ENCODE measurements at regions not wholly inside any gene's neighbourhood (a gene's known extent, or its start where the extent isn't known, plus 50 kb on each side); places are given as distances from the start of the nearest gene placed in this dataset.

DNA sequence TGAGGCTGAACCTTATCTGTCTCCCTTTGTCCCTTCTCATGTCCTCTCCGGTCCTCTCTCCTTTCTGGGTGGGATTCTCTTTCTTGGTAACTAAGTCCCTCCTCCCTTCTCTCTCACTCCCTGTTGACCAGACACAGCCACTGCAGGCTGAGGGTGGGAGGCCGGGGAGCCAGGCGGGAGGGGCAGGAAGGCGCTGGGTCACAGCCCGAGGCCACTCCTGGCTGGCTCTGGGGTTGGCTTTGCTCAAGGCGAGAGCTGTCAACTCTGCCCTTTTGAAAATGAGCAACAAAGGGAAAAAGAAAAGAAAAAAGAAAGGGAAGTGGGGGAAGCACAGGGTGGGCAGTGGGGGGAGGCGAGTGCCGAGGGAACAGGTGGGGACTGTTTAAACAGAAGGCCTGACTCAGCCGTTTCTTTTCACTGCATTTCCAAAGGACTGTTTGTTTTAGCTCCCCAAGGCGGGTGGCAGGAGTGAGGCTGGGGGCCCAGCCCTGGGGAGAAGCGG lies 70.5 kb upstream of the IGFBP5 start:
- DNase-seq (ENCODE audit: low spot score) (peak; percentile 34), FAIRE-seq (no peak), ATAC-seq (peak; percentile 85)
- H3K9ac ChIP-seq (ENCODE audit: insufficient read depth, low read depth, low read length) = no peak overlapping the region
- in situ Hi-C loops (cut with HindIII; ENCODE audit: extremely low pct_ligation_motif_present, low pct_unique_long_range_greater_than_20kb) (no loop called here), intact Hi-C loops (cut with micrococcal nuclease; ENCODE audit: unreplicated experiment) (no loop called here)
- ChIA-PET POLR2A (no interaction called here), CTCF (ENCODE audit: low intra/inter-chr PET ratio, low total read pairs) (no interaction called here)
- no peak overlapping the region for H3K4me2 ChIP-seq (ENCODE audit: low read depth, low read length)
- no peaks in the 10 kb centered on the region for H3K36me3 ChIP-seq (replicated peaks in 1 of 2; ENCODE audit: control insufficient read depth in 1 of 2, insufficient read depth in 2 of 2, low read length in 2 of 2)
- H3K27ac ChIP-seq (ENCODE audit: extremely low read length, insufficient read depth, low read length) = no peak overlapping the region
- no peaks in the 10 kb centered on the region for H4K20me1 ChIP-seq (ENCODE audit: insufficient read depth, low read length)
- H3K9me3 ChIP-seq (ENCODE audit: low read length) = no peaks in the 10 kb centered on the region
- TF ChIP-seq SOX6 (IDR thresholded peaks at IDR 0.05) = no peak
- peak; percentile 40; the same call in 1 of the 2 replicates for TF ChIP-seq SOX6 (CRISPR knock-in tag; IDR thresholded peaks at IDR 0.05)
- TF ChIP-seq TCF7 (IDR thresholded peaks at IDR 0.05; ENCODE audit: low read depth) = peak; percentile 30; the same call in 1 of the 2 replicates
- TF ChIP-seq, protein P1, sequence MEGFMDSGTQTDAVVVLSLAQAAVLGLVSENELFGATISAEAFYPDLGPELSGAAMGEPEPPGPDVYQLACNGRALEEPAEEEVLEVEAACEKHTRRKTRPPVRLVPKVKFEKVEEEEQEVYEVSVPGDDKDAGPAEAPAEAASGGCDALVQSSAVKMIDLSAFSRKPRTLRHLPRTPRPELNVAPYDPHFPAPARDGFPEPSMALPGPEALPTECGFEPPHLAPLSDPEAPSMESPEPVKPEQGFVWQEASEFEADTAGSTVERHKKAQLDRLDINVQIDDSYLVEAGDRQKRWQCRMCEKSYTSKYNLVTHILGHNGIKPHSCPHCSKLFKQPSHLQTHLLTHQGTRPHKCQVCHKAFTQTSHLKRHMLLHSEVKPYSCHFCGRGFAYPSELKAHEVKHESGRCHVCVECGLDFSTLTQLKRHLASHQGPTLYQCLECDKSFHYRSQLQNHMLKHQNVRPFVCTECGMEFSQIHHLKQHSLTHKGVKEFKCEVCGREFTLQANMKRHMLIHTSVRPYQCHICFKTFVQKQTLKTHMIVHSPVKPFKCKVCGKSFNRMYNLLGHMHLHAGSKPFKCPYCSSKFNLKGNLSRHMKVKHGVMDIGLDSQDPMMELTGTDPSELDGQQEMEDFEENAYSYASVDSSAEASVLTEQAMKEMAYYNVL (CRISPR knock-in tag; IDR thresholded peaks at IDR 0.05; ENCODE audit: borderline replicate concordance) = 0 out of 2 replicates have a peak, but pooled peaks have one; percentile 44
- TF ChIP-seq ZNF253 (CRISPR knock-in tag; IDR thresholded peaks at IDR 0.05; ENCODE audit: borderline replicate concordance) = 0 out of 2 replicates have a peak, but pooled peaks have one; percentile 32
- no peak for TF ChIP-seq ZNF350 (CRISPR knock-in tag; IDR thresholded peaks at IDR 0.05; ENCODE audit: borderline replicate concordance, low read depth)
- TF ChIP-seq ZNF17 (CRISPR knock-in tag; IDR thresholded peaks at IDR 0.05) = no peak
- 0 out of 4 replicates have a peak, but pooled peaks of 1 of the 2 experiments have one; percentile 28 for TF ChIP-seq EP300 (IDR thresholded peaks at IDR 0.05; ENCODE audit: low read depth in 2 of 2, low read length in 2 of 2)
- TF ChIP-seq EP300 (CRISPR knock-in tag; IDR thresholded peaks at IDR 0.05; ENCODE audit: borderline replicate concordance) = no peak
- 0 out of 5 replicates have a peak, but pooled peaks cover 0 to 7% of the 10 kb centered on the region in 2 experiments for H3K27me3 ChIP-seq (ENCODE audit: control insufficient read depth in 1 of 2, insufficient read depth in 2 of 2, low read length in 2 of 2)
- no TSS peak for BruUV-seq (replicated peaks)
- WGBS (ENCODE audit: low lambda C conversion rate) = 7% methylated on average over 11 of the region's 11 CpGs
- H3K4me1 ChIP-seq (ENCODE audit: insufficient read depth, low read length) = no peaks in the 10 kb centered on the region
- H3K79me2 ChIP-seq (ENCODE audit: insufficient read depth, low read length) = no peaks in the 10 kb centered on the region
- H3K4me3 ChIP-seq (replicated peaks in 1 of 3; ENCODE audit: insufficient read depth in 1 of 3, low read depth in 2 of 3, low read length in 3 of 3) = no peak overlapping the region
- no peak overlapping the region for H2AFZ ChIP-seq (ENCODE audit: low read length)

Measured in HepG2 (cell line).